Activated CD8-positive, alpha-beta T cell treated with anti-CD3 and anti-CD28 coated beads for 36 hours (primary cell): ENCODE measurements at regions not wholly inside any gene's neighbourhood (a gene's known extent, or its start where the extent isn't known, plus 50 kb on each side); places are given as distances from the start of the nearest gene placed in this dataset.

Experiments
- ATAC-seq: fragments of 200-7000 bp; cut with Tn5 transposase; one replicate; pipeline ENCODE4 v1.10.0; 2021; ENCODE audit warnings: mild to moderate bottlenecking, moderate library complexity
- CTCF ChIA-PET: fragments of 350-600 bp; sonication (Branson Sonifier 250); formaldehyde crosslinking; loops from one replicate; lab custom pipeline; 2021; ENCODE audit warnings: antibody characterized with exemption; lab: Charles Lee
- POLR2A ChIA-PET: fragments of 350-600 bp; sonication (Branson Sonifier 250); formaldehyde crosslinking; loops from one replicate; lab custom pipeline; 2021; ENCODE audit warnings: antibody characterized with exemption; lab: Charles Lee
- DNase-seq: peaks from one replicate; pipeline ENCODE4 v3.0.0-alpha.2; 2020
- H3K27ac Mint-ChIP-seq: one replicate; pipeline ENCODE4 v1.8.0; 2021; ENCODE audit warnings: mild to moderate bottlenecking, mixed read lengths
- H3K27me3 Mint-ChIP-seq: one replicate; pipeline ENCODE4 v1.8.0; 2021; ENCODE audit warnings: mixed read lengths
- H3K36me3 Mint-ChIP-seq: one replicate; pipeline ENCODE4 v1.8.0; 2021; ENCODE audit warnings: low read depth, mixed read lengths
- H3K4me1 Mint-ChIP-seq: one replicate; pipeline ENCODE4 v1.8.0; 2021; ENCODE audit warnings: low read depth, mixed read lengths
- H3K4me3 Mint-ChIP-seq: one replicate; pipeline ENCODE4 v1.8.0; 2021; ENCODE audit warnings: mild to moderate bottlenecking, moderate library complexity, mixed read lengths
- H3K9me3 Mint-ChIP-seq: one replicate; pipeline ENCODE4 v1.8.0; 2021; ENCODE audit warnings: mixed read lengths
- CTCF ChIP-seq: fragments of 200-600 bp; IDR thresholded peaks from one replicate; pipeline ENCODE4 v1.8.0; 2022; ENCODE audit warnings: antibody characterized with exemption, mild to moderate bottlenecking
- intact Hi-C: fragments of 100-400 bp; cut with micrococcal nuclease; formaldehyde crosslinking; loops from one replicate; pipeline ENCODE4 v1.10.0; 2022

GRCh38 chr20:11064946-11065345, 391.1 kb upstream of the JAG1 start:
- H3K9me3 Mint-ChIP-seq: peaks cover 2% of the 10 kb centered on the region

GRCh38 chr20:11067359-11067758, 393.6 kb upstream of the JAG1 start:
- no peak for TF ChIP-seq CTCF
- ATAC-seq (no peak), DNase-seq (no peak)
- Mint-ChIP-seq H3K36me3 (no peaks in the 10 kb centered on the region), H3K4me3 (no peak overlapping the region), H3K9me3 (peaks cover 6% of the 10 kb centered on the region), H3K27me3 (no peaks in the 10 kb centered on the region), H3K4me1 (no peaks in the 10 kb centered on the region), H3K27ac (no peak overlapping the region)
- intact Hi-C loops: no loop called here
- CTCF ChIA-PET: no interaction called here
- POLR2A ChIA-PET: interaction anchor here (0.7 kb wide), 1 partner anchor 166 kb away, joined by 4 read pairs; no protein-coding TSS in a partner anchor

More at GRCh38 chr20:11064946-11065345, 391.1 kb upstream of the JAG1 start:
- no peaks in the 10 kb centered on the region for H3K36me3 Mint-ChIP-seq
- no peaks in the 10 kb centered on the region for H3K27me3 Mint-ChIP-seq
- CTCF ChIA-PET: no interaction called here
- no peak overlapping the region for H3K4me3 Mint-ChIP-seq
- POLR2A ChIA-PET: no interaction called here
- intact Hi-C loops: no loop called here
- DNase-seq: no peak
- H3K4me1 Mint-ChIP-seq: no peaks in the 10 kb centered on the region
- no peak for ATAC-seq
- H3K27ac Mint-ChIP-seq: no peak overlapping the region
- no peak for TF ChIP-seq CTCF

- no peaks in the 10 kb centered on the region for H3K36me3 Mint-ChIP-seq
- POLR2A ChIA-PET: no interaction called here
- H3K9me3 Mint-ChIP-seq: peaks cover 6% of the 10 kb centered on the region
- CTCF ChIA-PET: no interaction called here
- ATAC-seq (no peak), DNase-seq (no peak)
- intact Hi-C loops: no loop called here
- no peak overlapping the region for H3K27ac Mint-ChIP-seq
- no peaks in the 10 kb centered on the region for H3K4me1 Mint-ChIP-seq
- H3K27me3 Mint-ChIP-seq: no peaks in the 10 kb centered on the region
- H3K4me3 Mint-ChIP-seq: no peak overlapping the region
- no peak for TF ChIP-seq CTCF
Measured at GRCh38 chr20:11072982-11073381, 399.2 kb upstream of the JAG1 start.

GRCh38 chr20:11076434-11077105, 402.8 kb upstream of the JAG1 start:
- ATAC-seq: no peak
- intact Hi-C loops: no loop called here
- H3K36me3 Mint-ChIP-seq: no peaks in the 10 kb centered on the region
- no peak for DNase-seq
- POLR2A ChIA-PET: no interaction called here
- CTCF ChIA-PET: no interaction called here
- H3K4me1 Mint-ChIP-seq: no peaks in the 10 kb centered on the region
- TF ChIP-seq CTCF: no peak
- no peak overlapping the region for H3K27ac Mint-ChIP-seq
- no peak overlapping the region for H3K4me3 Mint-ChIP-seq
- no peaks in the 10 kb centered on the region for H3K27me3 Mint-ChIP-seq
- peaks cover 3% of the 10 kb centered on the region for H3K9me3 Mint-ChIP-seq

- TF ChIP-seq CTCF: no peak
- no peak for ATAC-seq
- no peaks in the 10 kb centered on the region for H3K36me3 Mint-ChIP-seq
- no peak overlapping the region for H3K27ac Mint-ChIP-seq
- POLR2A ChIA-PET: no interaction called here
- H3K4me3 Mint-ChIP-seq: no peak overlapping the region
- intact Hi-C loops: no loop called here
- CTCF ChIA-PET: no interaction called here
- no peaks in the 10 kb centered on the region for H3K4me1 Mint-ChIP-seq
- H3K27me3 Mint-ChIP-seq: no peaks in the 10 kb centered on the region
- no peak for DNase-seq
- peaks cover under 1% of the 10 kb centered on the region for H3K9me3 Mint-ChIP-seq
Measured at GRCh38 chr20:11077226-11077625, 403.4 kb upstream of the JAG1 start.
